DND-41 (cell line): ENCODE measurements at regions not wholly inside any gene's neighbourhood (a gene's known extent, or its start where the extent isn't known, plus 50 kb on each side); places are given as distances from the start of the nearest gene placed in this dataset.

ENCODE experiments used
- CTCF ChIP-seq: IDR thresholded peaks from 2 replicates; pipeline ENCODE4 v1.5.1; 2012; ENCODE audit warnings: borderline replicate concordance, low read length, moderate library complexity, mild to moderate bottlenecking; ENCODE audit not compliant: poor library complexity, severe bottlenecking; ENCODE audit errors: extremely low read depth
- EZH2 ChIP-seq: IDR thresholded peaks from 3 replicates; pipeline ENCODE4 v1.6.1; 2012; ENCODE audit warnings: borderline replicate concordance, low read depth, mild to moderate bottlenecking, moderate library complexity, low read length, inconsistent platforms; ENCODE audit not compliant: severe bottlenecking

GRCh38 chr5:131019111-131019510 lies 145.9 kb downstream of the HINT1 start:
- TF ChIP-seq CTCF (no peak), EZH2 (no peak)
